ENCODE measurements at regions not wholly inside any gene's neighbourhood (a gene's known extent, or its start where the extent isn't known, plus 50 kb on each side); places are given as distances from the start of the nearest gene placed in this dataset.
"Not testable (repeated sequence)": the region's sequence is repeated elsewhere in the genome, so short reads cannot be mapped to it uniquely, and the experiment has no call there.

- no peak overlapping the region for H3K4me3 Mint-ChIP-seq
- no peaks in the 10 kb centered on the region for H3K9me3 Mint-ChIP-seq (ENCODE audit: low read depth)
- H3K4me1 Mint-ChIP-seq (ENCODE audit: low read depth): no peaks in the 10 kb centered on the region
- no peaks in the 10 kb centered on the region for H3K36me3 Mint-ChIP-seq
- H3K27me3 Mint-ChIP-seq: peaks cover 5% of the 10 kb centered on the region
- no peak overlapping the region for H3K27ac Mint-ChIP-seq
These were observed 341.6 kb upstream of the PIK3R1 start for GRCh38 chr5:67873935-67874334.

- Mint-ChIP-seq H3K9me3 (ENCODE audit: low read depth) (no peaks in the 10 kb centered on the region), H3K36me3 (no peaks in the 10 kb centered on the region), H3K27me3 (peaks cover 1% of the 10 kb centered on the region), H3K27ac (no peak overlapping the region), H3K4me1 (ENCODE audit: low read depth) (no peaks in the 10 kb centered on the region), H3K4me3 (no peak overlapping the region)
These were observed 344.9 kb upstream of the PIK3R1 start for GRCh38 chr5:67870662-67871061.

DNA sequence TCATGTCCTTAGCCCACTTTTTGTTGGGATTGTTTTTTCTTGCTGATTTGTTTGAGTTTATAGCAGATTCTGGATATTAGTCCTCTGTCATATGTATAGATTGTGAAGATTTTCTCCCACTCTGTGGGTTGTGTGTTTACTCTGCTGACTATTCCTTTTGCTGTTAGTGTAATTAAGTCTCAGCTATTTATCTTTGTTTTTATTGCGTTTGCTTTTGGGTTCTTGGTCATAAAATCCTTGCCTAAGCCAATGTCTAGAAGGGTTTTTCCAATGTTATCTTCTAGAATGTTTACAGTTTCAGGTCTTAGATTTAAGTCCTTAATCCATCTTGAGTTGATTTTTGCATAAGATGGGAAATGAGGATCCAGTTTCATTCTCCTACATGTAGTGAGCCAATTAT lies 351.2 kb upstream of the PIK3R1 start:
- not testable (repeated sequence) for H3K27me3 Mint-ChIP-seq; H3K4me1 Mint-ChIP-seq (ENCODE audit: low read depth); H3K27ac Mint-ChIP-seq; H3K9me3 Mint-ChIP-seq (ENCODE audit: low read depth); H3K36me3 Mint-ChIP-seq; H3K4me3 Mint-ChIP-seq

DNA sequence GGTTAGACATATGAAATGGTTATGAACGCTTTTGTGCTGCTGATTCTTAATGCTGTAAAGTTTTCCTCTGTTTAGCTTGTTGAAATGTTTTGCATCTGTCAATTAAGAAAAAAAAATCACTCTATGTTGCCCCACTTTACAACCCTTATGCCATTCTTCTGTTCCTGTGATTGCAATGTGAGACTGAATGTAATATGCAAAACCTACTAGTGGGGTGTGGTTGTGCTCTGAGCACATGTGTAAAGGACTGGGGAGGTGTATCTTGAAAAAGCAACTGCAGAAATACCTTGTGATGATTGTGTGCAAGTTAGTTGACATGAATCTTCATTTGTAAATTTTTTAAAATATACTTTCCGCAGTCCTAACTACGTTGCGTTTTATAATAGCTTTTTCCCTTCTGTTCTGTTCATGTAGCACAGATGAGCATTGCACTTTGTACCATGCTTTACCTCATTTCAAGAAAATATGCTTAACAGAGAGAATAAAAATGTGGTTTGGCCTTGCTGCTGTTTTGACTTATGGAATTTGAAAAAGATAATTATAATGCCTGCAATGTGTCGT lies 357.0 kb upstream of the PIK3R1 start:
- H3K4me1 Mint-ChIP-seq (ENCODE audit: low read depth): no peaks in the 10 kb centered on the region
- H3K27me3 Mint-ChIP-seq: no peaks in the 10 kb centered on the region
- H3K36me3 Mint-ChIP-seq: no peaks in the 10 kb centered on the region
- no peak overlapping the region for H3K27ac Mint-ChIP-seq
- no peaks in the 10 kb centered on the region for H3K9me3 Mint-ChIP-seq (ENCODE audit: low read depth)
- no peak overlapping the region for H3K4me3 Mint-ChIP-seq

GRCh38 chr5:67857502-67857901 lies 358.1 kb upstream of the PIK3R1 start:
- no peaks in the 10 kb centered on the region for H3K36me3 Mint-ChIP-seq
- peaks cover 6% of the 10 kb centered on the region for H3K9me3 Mint-ChIP-seq (ENCODE audit: low read depth)
- no peaks in the 10 kb centered on the region for H3K27me3 Mint-ChIP-seq
- no peak overlapping the region for H3K27ac Mint-ChIP-seq
- no peaks in the 10 kb centered on the region for H3K4me1 Mint-ChIP-seq (ENCODE audit: low read depth)
- no peak overlapping the region for H3K4me3 Mint-ChIP-seq

DNA sequence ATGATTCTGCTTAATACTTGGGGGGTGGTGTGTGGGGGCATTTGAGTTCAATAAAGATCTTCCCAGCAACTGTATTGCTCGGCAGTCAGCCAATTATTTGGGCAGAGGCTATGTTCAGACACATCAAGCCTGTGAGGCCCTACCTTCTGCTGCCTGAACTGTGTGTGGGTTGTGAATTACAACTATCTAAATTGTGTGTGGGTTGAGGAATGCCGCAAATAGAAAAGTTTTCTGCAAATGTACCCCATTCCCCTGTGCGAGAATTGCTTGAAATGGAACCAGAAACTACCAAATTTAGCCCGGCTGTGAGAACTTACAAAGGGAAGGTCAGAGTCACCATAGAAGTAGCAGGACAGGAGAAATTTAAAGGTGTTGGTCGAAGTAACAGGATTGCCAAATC lies 360.0 kb upstream of the PIK3R1 start:
- H3K4me3 Mint-ChIP-seq: no peak overlapping the region
- no peak overlapping the region for H3K27ac Mint-ChIP-seq
- H3K27me3 Mint-ChIP-seq: no peaks in the 10 kb centered on the region
- H3K9me3 Mint-ChIP-seq (ENCODE audit: low read depth): peaks cover 6% of the 10 kb centered on the region
- no peaks in the 10 kb centered on the region for H3K36me3 Mint-ChIP-seq
- no peaks in the 10 kb centered on the region for H3K4me1 Mint-ChIP-seq (ENCODE audit: low read depth)

DNA sequence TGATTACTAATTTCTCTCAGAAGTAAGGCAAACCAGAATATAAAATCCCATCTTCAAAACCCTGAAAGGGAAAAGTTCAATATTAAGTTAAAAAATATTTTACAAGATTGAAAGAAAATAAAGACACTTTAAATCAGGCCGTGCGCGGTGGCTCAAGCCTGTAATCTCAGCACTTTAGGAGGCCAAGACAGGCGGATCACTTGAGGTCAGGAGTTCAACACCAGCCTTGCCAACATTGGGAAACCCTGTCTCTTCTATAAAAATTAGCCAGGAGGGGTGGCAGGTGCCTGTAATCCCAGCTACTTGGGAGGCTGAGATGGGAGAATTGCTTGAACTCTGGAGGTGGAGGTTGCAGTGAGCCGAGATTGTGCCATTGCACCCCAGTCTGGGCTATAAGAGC lies 364.6 kb upstream of the PIK3R1 start:
- H3K27me3 Mint-ChIP-seq; H3K4me3 Mint-ChIP-seq; H3K27ac Mint-ChIP-seq; H3K9me3 Mint-ChIP-seq (ENCODE audit: low read depth); H3K4me1 Mint-ChIP-seq (ENCODE audit: low read depth); H3K36me3 Mint-ChIP-seq: not testable (repeated sequence)

GRCh38 chr5:67844924-67845323 lies 370.6 kb upstream of the PIK3R1 start:
- Mint-ChIP-seq H3K4me3 (no peak overlapping the region), H3K36me3 (peaks cover 2% of the 10 kb centered on the region), H3K27ac (no peak overlapping the region), H3K9me3 (ENCODE audit: low read depth) (no peaks in the 10 kb centered on the region), H3K4me1 (ENCODE audit: low read depth) (no peaks in the 10 kb centered on the region), H3K27me3 (no peaks in the 10 kb centered on the region)

GRCh38 chr5:67842806-67843205 lies 372.8 kb upstream of the PIK3R1 start:
- no peaks in the 10 kb centered on the region for H3K27me3 Mint-ChIP-seq
- no peak overlapping the region for H3K27ac Mint-ChIP-seq

GRCh38 chr5:67837225-67837624 lies 378.3 kb upstream of the PIK3R1 start:
- not testable (repeated sequence) for H3K36me3 Mint-ChIP-seq; H3K9me3 Mint-ChIP-seq (ENCODE audit: low read depth); H3K27me3 Mint-ChIP-seq; H3K4me3 Mint-ChIP-seq; H3K4me1 Mint-ChIP-seq (ENCODE audit: low read depth); H3K27ac Mint-ChIP-seq

More at GRCh38 chr5:67842806-67843205, 372.8 kb upstream of the PIK3R1 start:
- H3K4me3 Mint-ChIP-seq: no peak overlapping the region
- H3K4me1 Mint-ChIP-seq (ENCODE audit: low read depth): no peaks in the 10 kb centered on the region
- H3K36me3 Mint-ChIP-seq: peaks cover 2% of the 10 kb centered on the region
- no peaks in the 10 kb centered on the region for H3K9me3 Mint-ChIP-seq (ENCODE audit: low read depth)

- not testable (repeated sequence) for H3K4me1 Mint-ChIP-seq (ENCODE audit: low read depth); H3K9me3 Mint-ChIP-seq (ENCODE audit: low read depth); H3K4me3 Mint-ChIP-seq; H3K27me3 Mint-ChIP-seq; H3K36me3 Mint-ChIP-seq; H3K27ac Mint-ChIP-seq
These were observed 379.1 kb upstream of the PIK3R1 start for GRCh38 chr5:67836496-67836895.

- Mint-ChIP-seq H3K27ac (no peak overlapping the region), H3K27me3 (no peaks in the 10 kb centered on the region)
These were observed 384.5 kb upstream of the PIK3R1 start for GRCh38 chr5:67831048-67831447.

GRCh38 chr5:67827541-67827940 lies 388.0 kb upstream of the PIK3R1 start:
- Mint-ChIP-seq H3K4me1 (ENCODE audit: low read depth) (no peaks in the 10 kb centered on the region), H3K36me3 (no peaks in the 10 kb centered on the region), H3K27me3 (no peaks in the 10 kb centered on the region), H3K9me3 (ENCODE audit: low read depth) (peaks cover 4% of the 10 kb centered on the region), H3K27ac (no peak overlapping the region), H3K4me3 (no peak overlapping the region)

More at GRCh38 chr5:67831048-67831447, 384.5 kb upstream of the PIK3R1 start:
- no peak overlapping the region for H3K4me3 Mint-ChIP-seq
- no peaks in the 10 kb centered on the region for H3K9me3 Mint-ChIP-seq (ENCODE audit: low read depth)
- no peaks in the 10 kb centered on the region for H3K36me3 Mint-ChIP-seq
- no peaks in the 10 kb centered on the region for H3K4me1 Mint-ChIP-seq (ENCODE audit: low read depth)

DNA sequence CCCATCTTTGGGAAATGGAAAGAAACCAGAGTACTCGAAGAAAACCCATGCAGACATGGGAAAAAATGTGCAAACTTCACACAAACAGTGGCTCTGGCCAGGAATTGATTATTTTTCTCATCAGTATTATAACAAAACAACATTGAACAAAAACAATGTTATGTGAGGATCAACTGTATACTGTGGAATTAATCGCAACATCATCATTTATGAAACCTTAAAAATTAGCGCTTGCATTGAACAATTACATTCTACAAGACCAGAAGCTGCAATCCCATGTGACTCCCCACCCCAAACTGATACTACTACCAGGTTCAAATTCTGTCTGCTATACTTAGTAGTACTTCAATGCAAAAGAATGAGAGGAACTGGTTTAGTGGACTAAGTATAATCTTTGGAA lies 390.7 kb upstream of the PIK3R1 start:
- H3K4me1 Mint-ChIP-seq (ENCODE audit: low read depth): no peaks in the 10 kb centered on the region

DNA sequence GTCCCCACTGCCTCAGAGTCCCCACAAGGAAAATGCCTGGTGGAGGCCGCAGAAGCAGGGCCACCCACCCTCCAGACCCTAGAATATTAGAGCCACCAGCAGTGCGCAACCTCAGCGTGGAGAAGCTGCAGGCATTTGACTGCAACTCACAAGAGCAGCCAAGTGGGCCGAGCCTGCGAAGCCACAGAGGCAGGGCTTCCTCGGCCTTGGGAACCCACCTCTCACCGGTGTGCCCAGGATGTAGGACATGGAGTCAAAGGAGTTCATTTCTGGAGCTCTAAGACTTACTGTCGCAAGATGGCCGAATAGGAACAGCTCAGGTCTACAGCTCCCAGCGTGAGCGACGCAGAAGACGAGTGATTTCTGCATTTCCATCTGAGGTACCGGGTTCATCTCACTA lies 397.9 kb upstream of the PIK3R1 start:
- Mint-ChIP-seq H3K36me3 (no peaks in the 10 kb centered on the region), H3K4me3 (no peak overlapping the region), H3K9me3 (ENCODE audit: low read depth) (no peaks in the 10 kb centered on the region), H3K27ac (no peak overlapping the region), H3K27me3 (peaks cover under 1% of the 10 kb centered on the region), H3K4me1 (ENCODE audit: low read depth) (no peaks in the 10 kb centered on the region)

More for the DNA sequence above, 390.7 kb upstream of the PIK3R1 start:
- Mint-ChIP-seq H3K9me3 (ENCODE audit: low read depth) (peaks cover 4% of the 10 kb centered on the region), H3K27me3 (no peaks in the 10 kb centered on the region), H3K36me3 (no peaks in the 10 kb centered on the region), H3K27ac (no peak overlapping the region), H3K4me3 (no peak overlapping the region)

GRCh38 chr5:67816456-67816855 lies 399.1 kb upstream of the PIK3R1 start:
- H3K4me1 Mint-ChIP-seq (ENCODE audit: low read depth): no peaks in the 10 kb centered on the region
- no peak overlapping the region for H3K4me3 Mint-ChIP-seq
- peaks cover 2% of the 10 kb centered on the region for H3K27me3 Mint-ChIP-seq
- H3K9me3 Mint-ChIP-seq (ENCODE audit: low read depth): no peaks in the 10 kb centered on the region
- H3K27ac Mint-ChIP-seq: no peak overlapping the region
- H3K36me3 Mint-ChIP-seq: no peaks in the 10 kb centered on the region

Measured in activated naive CD8-positive, alpha-beta T cell (primary cell).